PFSK-1 (cell line): ENCODE measurements at regions not wholly inside any gene's neighbourhood (a gene's known extent, or its start where the extent isn't known, plus 50 kb on each side); places are given as distances from the start of the nearest gene placed in this dataset.

Experiments used
- POLR2AphosphoS5 ChIP-seq: IDR thresholded peaks from 2 replicates; pipeline ENCODE4 v1.6.1; 2012; ENCODE audit warnings: low read depth, mild to moderate bottlenecking, control low read depth, low read length, moderate library complexity
- TAF1 ChIP-seq: IDR thresholded peaks from 2 replicates; pipeline ENCODE4 v1.6.1; 2012; ENCODE audit warnings: low read length, control low read depth, borderline replicate concordance; ENCODE audit not compliant: insufficient read depth
- TF ChIP-seq, protein P1 (sequence below), 2 experiments: IDR thresholded peaks; 2 replicates each; pipeline versions ENCODE4 v1.6.1 to v1.8.0; 2011 to 2012; ENCODE audit warnings: low read depth in 2 of 2, low read length in 2 of 2, control low read depth in 1 of 2, inconsistent platforms in 1 of 2, mild to moderate bottlenecking in 1 of 2, moderate library complexity in 1 of 2; ENCODE audit not compliant: insufficient read depth in 1 of 2

DNA sequence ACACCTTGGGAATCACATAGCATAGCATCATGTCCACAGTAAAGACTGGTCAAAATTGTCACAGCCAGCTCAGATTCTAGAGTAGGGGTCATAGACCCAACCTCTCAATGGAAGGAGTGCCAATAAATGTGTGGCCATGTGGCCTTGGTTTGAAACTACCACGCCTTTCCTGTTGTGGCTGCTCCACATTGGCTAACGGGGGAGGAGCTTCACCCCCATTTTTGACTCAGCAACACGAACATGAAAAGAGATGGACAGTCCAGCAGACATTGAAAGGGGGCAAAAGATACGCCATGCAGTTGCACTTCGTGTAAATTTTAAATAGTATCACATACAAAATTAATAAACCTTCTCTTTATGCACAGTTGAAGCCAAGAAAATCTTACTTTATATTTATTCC is 78.4 kb upstream of the HIVEP3 start:
- TF ChIP-seq TAF1 = no peak
- TF ChIP-seq, protein P1, sequence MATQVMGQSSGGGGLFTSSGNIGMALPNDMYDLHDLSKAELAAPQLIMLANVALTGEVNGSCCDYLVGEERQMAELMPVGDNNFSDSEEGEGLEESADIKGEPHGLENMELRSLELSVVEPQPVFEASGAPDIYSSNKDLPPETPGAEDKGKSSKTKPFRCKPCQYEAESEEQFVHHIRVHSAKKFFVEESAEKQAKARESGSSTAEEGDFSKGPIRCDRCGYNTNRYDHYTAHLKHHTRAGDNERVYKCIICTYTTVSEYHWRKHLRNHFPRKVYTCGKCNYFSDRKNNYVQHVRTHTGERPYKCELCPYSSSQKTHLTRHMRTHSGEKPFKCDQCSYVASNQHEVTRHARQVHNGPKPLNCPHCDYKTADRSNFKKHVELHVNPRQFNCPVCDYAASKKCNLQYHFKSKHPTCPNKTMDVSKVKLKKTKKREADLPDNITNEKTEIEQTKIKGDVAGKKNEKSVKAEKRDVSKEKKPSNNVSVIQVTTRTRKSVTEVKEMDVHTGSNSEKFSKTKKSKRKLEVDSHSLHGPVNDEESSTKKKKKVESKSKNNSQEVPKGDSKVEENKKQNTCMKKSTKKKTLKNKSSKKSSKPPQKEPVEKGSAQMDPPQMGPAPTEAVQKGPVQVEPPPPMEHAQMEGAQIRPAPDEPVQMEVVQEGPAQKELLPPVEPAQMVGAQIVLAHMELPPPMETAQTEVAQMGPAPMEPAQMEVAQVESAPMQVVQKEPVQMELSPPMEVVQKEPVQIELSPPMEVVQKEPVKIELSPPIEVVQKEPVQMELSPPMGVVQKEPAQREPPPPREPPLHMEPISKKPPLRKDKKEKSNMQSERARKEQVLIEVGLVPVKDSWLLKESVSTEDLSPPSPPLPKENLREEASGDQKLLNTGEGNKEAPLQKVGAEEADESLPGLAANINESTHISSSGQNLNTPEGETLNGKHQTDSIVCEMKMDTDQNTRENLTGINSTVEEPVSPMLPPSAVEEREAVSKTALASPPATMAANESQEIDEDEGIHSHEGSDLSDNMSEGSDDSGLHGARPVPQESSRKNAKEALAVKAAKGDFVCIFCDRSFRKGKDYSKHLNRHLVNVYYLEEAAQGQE (IDR thresholded peaks at IDR 0.05; ENCODE audit: insufficient read depth in 1 of 2, low read depth in 2 of 2, low read length in 2 of 2) = no peak
- no peak for TF ChIP-seq POLR2AphosphoS5
